ENCODE measurements at regions not wholly inside any gene's neighbourhood (a gene's known extent, or its start where the extent isn't known, plus 50 kb on each side); places are given as distances from the start of the nearest gene placed in this dataset.

DNA sequence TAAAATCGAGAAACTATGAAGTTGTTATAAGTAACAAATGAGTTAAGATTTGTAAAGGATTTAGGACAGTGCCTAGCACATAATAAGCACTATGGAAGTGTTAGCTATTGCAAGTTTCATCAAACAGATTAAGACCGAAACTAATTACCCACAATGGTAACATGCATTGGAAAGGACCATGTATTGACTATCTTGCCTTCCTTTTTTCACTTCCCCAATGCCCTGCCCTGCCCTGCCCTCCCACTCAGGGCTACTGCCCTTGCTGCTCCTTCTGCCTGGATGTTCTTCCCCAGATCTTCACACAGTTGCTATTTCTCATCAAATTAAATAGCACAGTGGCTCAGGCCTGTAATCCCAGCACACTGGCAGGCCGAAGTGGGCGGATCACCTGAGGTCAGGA lies 202.1 kb upstream of the PSMD7 start:
- DNase-seq = no peak

DNA sequence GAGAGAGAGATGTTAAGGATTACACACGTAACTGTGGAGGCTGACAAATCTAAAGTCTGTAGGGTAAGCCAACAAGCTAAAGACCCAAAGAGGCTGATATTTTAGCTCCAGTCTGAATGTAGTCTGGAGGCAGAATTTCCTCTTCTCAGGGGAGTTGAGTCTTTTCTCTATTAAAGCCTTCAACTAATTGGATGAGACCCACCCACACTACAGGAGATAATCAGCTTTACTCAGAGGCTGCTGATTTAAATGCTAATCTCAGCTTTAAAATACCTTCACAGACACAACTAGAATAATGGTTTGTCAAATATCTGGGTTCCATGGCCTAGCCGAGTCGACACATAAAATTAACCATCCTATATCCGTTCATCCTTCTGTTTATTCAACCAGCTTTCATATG lies 204.3 kb upstream of the PSMD7 start:
- DNase-seq = no peak

DNA sequence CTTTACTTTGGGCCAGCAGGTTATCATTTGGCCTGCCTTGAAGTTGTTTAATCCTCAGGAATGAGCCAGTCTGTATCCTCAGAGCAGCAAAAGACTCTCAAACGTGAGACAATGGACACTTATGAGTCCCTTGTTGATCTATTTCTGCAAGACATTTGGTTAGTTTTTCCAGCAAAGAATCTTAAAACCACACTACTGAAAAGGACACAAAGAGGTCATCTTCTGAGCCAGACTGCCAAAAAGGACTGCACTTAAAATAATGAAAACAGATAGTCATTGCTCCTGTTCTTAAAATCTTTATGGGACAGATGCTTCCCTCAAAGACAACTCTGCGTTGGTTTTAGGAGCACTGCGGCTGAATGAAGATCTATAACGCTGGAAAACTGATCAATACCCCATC lies 205.7 kb upstream of the PSMD7 start:
- DNase-seq = no peak

DNA sequence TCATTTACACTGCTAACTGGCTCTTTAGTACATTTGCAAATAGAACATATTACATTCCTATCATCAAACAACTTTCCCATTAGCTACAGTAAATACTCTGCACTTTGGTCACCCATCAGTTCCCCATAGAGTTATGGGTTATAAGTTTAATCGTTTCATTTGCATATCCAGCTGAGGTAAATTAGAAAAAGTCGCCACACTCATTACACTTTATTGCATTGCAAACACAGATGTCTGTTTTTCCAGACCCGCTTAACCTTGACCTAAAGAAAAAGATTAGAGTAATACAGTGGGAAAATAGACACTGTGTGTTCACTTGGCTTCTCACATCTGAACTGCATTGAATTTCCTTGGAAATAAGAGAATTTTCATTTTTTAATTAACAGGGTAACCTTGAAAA lies 213.1 kb upstream of the PSMD7 start:
- DNase-seq = no peak

DNA sequence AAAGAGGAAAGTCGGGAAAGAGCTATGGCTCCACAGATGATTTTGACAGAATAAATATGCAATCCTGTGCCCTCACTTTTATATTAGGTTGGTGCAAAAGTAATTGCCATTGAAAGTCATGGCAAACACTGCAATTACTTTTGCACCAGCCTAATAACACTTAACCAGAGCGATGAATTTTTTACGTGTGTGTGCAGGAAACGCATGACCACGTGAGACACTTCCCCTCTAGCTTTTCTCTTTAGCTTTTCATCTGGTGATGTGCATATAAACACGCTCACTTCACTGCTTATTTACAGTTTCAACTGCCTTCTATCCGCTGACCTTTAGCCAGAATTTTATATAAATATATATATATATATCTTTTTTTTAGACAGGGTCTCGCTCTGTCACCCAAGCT lies 216.3 kb upstream of the PSMD7 start:
- DNase-seq = no peak

DNA sequence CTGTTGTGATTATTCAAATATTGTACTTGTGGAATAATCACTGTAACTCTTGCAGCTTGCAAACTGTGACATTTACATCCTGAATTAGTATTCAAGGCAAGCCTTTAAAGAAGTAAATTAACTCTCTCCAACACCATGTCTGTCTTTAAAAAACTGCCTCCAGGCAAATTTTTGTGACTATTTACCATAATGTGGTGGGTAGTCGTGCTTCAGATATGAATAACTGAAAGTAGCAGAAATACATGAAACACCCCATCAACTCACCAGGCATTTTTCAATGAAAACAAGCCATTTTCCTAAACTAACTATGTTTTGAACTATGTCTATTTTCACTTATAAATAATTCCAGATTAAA lies 217.4 kb upstream of the PSMD7 start:
- DNase-seq = no peak

DNA sequence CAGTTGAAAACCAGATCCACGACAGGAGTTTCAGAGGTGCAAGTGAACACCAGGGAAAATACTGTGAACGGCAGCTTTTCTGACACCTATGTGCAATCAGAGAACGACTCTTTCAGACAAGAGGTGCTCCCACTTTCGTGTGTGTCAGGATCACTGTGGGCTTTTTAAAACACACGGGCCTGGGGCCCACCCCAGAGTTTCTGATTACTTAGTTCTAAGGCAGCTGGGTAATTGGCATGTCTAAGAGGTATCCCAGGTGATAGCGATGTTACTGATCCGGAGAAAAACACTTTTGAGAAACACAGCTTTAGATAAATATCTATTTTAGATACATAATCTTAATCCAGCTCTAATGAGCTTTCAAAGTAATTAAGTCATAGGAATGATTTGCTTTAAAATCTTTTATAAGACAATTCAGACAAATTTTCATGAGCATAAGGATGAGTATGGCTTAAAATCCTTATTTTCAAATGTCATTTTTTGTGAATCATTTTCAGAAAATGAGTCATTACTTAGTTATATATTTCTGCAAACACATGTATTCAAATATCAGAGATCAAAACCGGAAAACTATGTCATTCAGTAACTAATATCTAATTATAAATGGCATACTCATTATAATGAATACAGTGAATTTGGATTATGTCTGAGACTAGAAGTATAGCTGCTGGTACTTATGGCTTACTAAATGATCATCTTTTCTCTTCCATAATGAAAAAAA lies 217.9 kb upstream of the PSMD7 start:
- DNase-seq = no peak

DNA sequence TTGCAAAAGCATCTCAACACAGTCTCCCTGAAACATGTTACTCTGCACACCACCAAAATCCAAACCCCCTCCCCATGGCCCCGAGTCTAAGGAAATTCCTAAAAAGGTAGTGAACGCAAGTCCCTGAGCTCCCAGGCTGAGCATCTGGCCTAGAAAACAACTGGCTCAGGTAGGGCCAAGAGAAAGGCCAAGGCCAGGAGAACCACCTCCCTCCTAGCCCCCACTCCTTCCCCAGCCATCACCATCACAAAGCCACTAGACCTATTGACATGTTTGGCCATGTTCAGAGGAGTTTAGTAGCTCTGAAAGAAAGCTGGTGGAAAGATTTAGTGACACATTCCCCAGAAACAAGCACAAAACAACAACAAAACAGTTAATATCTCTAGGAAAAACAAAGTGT lies 220.0 kb upstream of the PSMD7 start:
- DNase-seq = no peak

DNA sequence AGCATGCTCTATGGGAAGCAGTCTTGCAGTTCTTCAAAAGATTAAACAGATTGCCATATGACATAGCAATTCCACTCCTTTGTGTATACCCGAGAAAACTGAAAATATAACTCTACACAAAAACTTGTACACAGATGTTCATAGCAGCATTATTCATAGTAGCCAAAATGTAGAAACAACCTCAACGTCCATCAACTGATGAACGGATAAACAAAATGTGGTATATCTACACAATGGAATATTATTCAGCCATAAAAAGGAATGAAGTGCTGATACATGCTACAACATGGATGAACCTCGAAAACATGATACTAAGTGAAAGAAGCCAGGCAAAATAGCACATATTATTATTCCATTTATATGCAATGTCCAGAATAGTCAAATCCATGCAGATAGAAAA lies 221.2 kb upstream of the PSMD7 start:
- DNase-seq = no peak

DNA sequence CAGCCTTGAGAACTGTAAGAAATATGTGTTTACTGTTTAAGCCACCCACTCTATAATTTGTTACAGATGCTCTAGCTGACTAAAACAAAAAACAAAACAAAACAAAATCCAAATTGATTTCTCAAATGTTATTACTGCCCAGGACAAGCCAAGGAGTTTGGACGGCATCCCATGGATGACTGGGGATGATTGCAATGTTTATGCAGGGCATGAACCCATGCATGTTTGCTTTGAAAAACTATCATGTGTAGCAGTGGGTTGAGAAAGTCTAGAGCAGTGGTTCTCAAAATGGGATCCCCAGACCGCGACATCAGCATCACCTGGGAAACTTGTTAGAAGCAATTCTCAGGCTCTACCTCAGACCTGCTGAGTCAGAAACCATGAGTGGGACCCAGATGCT lies 223.2 kb upstream of the PSMD7 start:
- no peak for DNase-seq

DNA sequence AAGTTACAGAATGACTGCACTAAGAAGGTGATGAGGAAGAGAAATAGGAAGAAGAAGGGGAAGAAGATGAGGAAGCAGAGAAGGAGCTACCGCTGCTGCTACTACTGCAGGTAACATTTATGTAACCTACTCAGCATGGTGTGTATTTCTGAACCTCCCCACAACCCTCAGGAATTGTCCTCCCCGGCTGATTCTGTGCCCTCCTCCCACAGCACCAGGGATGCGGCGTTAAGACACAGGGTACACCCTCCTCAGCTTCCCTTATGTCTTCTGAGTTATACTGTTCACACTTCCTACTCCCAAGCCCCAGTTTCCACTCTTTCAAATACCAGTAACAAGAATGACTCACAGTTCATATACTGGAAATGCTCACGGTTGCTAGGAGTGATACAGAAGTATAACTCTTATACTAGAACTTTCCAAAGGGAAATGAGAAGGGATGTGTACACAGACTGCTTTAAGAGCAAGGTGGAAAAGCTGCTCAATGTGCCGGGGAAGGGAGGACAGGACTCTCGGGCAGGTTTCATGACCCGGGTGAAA lies 224.5 kb upstream of the PSMD7 start:
- DNase-seq = no peak

DNA sequence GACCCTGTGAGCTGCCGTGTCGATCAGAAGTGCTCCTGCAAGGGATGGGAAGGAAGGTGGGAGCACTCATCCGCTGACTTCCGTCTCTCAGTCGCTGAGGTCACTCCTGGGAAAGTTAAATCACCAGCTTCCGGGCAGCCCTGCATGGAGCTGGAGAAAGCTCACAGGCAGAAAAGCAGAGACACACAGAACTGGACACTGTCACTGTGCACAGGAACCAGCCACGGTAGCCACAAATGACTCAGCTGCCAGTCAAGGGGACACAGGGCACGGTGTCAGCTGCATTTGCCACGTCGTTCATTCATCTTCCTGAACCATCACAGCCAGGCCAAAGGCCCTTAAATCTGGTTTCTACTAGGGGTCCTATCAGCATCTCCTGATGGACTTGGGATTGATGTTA lies 226.4 kb upstream of the PSMD7 start:
- DNase-seq = no peak

DNA sequence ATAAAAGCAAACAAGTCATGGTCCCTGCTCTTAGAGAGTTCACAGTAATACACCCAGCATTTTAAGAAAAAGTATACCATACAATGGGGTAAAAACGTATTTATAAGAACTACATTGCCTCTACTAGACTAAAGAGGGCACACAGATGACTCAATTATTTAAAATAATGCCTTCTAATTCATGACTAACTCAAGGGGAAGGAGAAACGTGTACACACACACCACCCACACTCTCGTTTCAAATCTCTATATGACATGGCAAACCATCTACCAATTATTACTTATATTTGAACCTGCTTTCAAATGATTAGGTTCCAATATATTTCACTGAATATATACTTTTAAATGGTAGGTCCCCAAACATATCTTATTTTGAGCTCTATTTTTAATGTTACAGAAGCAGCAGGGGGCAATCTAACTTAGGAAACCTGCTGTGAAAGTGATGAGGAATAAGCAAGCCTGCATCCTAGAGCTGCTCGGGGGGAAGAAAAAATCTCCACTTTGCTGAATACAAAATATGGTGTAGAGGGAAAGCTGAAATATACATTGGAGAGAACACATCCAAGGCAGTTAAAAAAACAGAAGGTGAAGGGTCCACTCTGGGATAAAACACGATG lies 232.4 kb upstream of the PSMD7 start:
- DNase-seq = no peak

DNA sequence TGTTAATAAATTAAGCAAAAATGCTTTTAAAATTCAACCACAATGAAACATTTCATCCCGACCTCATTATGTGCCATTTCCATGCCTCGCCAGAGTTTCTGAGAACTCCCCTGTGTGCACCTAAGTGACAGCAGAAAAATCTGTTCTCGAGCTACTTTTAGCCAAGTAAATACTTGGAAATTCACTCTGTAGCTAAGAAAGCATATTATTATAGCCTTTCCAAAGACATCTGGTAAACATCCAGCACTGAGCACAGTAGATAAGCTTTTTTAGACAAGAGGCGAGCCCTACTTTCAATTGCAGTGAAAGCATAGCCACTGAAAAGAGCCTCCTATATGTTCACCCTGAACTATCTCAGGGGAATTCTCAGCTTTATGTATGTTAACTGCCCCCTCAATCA lies 242.8 kb upstream of the PSMD7 start:
- no peak for DNase-seq

DNA sequence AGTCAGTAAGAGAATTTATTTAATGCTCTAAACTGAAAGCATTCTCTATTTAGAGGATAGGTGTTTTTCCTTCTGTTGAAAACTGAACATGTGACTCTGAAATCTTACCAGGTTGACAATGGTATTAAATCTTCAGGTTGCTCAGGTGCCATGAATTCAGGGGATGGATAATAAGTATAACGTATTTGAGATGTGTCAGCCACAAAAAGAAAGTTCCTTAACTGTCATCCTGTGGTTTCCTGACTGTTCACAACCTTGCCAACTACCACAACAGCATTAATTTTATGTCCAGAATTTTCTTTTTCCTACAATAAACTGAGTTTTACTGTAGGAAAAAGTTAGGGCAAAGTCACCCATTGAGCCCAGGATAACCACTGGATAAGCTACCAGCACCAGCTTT lies 243.3 kb upstream of the PSMD7 start:
- DNase-seq = no peak

DNA sequence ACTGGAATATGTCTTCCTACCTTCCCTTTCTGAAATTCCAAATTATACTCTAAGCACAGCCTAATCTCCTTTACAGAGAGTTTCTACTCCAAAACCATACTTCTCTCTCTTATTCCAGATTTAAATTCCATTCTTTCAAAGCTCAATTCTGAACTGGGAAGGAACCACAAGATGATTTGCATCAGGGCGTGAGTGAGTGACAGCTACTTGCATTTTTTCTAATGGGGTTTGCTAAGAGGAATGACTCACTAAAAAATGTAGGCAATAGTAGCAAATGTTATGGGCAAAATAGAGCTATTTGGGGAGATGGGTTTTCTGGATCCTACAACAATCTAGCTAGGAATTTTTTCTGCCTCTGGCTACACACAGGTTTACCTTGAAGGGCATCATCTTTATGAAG lies 244.6 kb upstream of the PSMD7 start:
- no peak for DNase-seq

DNA sequence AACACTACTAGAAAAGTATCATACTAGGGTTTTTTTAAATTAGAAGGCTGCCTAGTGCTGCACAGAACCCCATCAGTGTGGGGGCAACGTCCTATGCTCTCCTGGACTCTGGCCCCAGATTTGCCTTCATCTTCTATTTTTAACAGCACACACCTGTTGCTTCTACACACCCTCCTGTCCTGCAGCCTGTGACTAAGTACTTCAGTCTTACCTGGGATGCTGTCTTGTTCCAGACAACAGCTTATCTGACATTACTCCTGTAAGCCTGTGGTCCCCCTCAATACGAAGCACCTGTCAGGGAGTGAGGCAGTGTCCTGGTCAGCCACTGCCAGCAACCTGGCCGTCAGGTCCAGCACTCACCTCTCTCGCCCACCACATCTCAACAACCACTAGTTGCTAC lies 247.6 kb upstream of the PSMD7 start:
- no peak for DNase-seq

DNA sequence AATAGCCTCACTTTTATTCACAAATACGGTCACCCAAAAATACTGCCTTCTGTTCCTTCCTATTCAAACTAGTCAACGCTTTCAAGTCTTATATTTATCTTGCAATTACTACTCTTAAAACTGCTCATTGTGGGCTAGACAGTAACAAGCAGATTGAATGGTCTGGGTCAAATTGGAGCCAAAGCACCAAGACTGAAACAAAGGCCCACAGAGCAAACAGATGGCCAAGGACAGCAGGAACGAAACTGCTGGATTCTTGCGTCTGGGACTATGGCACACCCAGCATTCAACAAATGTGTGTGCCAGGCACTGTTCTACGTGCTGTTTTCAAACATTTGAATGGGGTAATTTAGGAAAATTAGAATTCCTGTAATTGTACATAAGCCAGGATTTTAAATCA lies 250.1 kb upstream of the PSMD7 start:
- no peak for DNase-seq

DNA sequence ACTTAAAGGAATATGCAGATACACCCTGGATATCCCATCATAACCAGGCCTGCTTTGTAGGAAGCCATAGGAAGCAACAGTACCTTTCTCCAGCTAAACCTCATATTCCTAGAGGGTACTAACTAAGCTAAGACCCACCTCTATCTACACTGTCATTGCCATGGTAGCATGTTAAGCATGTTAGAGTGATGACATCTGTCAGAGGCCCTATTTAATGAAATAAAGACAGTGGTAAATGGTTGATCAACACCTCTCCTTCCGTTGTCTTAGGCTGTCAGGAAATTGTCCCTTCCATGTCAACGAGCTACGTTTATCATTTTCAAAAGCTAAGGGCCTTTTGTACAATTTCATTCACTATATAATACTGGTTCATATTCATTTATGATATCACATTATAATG lies 251.1 kb upstream of the PSMD7 start:
- DNase-seq = no peak

DNA sequence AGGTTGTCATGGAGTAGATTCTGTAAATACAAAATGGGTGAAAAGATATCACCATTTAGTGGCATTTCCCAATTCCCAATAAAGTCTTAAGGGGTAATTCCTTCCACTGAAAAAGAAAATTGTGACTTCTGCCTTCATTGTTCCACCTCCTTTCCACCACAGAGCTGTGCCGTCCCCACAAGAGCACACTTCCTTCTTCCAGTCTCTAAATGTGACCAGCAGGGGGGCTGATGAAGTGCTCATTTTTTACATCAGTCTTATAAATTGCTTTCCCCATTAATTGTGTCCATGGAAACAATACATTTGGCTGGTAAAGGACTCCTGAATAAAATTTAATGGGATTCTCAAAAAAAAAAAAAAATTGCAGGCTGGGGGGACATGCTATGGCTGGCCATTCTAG lies 260.8 kb upstream of the PSMD7 start:
- no peak for DNase-seq

DNA sequence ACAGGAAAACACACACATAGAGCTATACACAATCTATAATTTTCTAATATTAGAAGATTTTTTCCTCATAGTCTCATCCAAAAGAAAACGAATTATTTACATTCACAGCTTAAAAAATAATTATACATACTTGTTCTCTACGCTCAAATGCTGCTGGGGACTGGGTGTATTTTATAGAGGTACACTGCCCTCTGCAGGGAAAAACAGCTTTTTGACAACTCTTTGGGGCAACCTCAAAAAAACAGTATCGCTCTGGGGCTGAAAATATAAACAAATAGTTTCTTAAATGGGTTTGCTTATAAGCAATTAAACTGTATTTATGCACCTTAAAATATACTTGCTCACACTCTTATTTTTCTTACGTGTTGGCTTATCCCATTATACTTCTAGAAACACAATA lies 261.8 kb upstream of the PSMD7 start:
- no peak for DNase-seq

DNA sequence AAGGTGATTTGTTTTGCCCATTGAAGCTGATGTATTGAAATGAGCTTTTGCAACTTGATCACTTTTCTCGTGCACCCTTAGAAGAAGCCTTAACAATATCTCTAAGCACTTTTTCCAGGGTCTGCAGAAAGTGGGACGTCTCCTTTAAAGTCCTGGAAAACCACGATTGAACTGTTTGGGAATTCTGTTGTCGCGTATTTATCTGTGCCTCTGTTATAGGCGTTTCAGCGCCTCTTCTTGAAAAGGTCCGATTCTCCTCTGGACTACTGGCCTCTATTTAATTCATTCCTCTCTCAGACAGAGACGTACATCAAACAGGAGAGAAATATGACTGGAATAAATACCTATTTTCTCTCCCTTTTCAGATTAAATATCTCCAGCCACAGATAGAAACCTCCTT lies 262.4 kb upstream of the PSMD7 start:
- DNase-seq = no peak

DNA sequence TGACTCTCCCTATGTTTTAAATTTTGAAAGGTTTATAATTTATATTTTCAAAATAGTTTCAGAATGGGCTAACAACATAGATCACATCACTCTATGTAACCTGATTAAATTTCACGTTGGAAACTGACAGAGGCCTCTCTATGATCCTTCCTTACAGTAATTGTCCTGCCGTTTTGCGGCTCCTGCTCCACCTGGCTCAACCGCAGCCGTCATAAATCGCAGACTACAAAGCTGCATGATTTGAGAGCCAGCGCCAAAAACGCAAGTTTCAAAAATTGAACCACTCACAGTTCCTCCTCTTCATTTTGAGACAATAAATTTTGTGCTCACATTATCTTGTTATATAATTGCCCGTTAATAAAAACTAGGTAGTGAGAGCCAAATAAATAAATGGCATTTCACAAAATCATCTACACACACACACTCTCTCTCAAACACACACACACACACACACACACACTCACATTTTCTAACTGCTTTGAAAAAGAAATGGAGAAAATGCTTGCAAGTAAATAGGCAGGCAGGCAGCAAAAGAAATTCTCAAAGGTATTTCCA lies 263.1 kb upstream of the PSMD7 start:
- DNase-seq = no peak

DNA sequence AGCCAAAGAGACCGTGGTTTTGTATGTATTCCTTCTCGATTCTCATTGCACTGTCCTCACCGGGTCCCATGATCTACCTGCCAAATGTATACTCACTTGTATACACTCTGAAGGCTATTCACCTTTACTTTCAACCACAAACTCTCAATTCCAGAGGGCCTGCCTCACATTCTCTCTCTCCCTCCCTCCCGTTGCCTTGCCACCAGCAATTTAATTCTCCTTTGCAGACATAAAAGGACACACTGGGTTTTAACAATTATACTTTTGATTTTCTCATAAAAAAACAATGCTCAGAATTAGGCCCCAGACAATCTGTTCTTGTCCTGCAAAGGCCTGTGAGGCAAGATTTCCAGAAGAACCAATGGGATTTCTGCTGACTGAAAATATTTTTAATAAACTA lies 265.1 kb upstream of the PSMD7 start:
- no peak for DNase-seq
